B cell (primary cell): ENCODE measurements at regions not wholly inside any gene's neighbourhood (a gene's known extent, or its start where the extent isn't known, plus 50 kb on each side); places are given as distances from the start of the nearest gene placed in this dataset.

Experiments used
- EZH2 ChIP-seq: IDR thresholded peaks from 2 replicates; pipeline ENCODE4 v1.6.1; 2012; ENCODE audit warnings: borderline replicate concordance, low read depth, mild to moderate bottlenecking, moderate library complexity, low read length; ENCODE audit not compliant: insufficient read depth, poor library complexity, severe bottlenecking
- TF ChIP-seq, protein P1 (sequence below): fragments of 200-600 bp; IDR thresholded peaks from one replicate; pipeline ENCODE4 v1.8.0; 2022; ENCODE audit warnings: antibody characterized with exemption, mild to moderate bottlenecking

DNA sequence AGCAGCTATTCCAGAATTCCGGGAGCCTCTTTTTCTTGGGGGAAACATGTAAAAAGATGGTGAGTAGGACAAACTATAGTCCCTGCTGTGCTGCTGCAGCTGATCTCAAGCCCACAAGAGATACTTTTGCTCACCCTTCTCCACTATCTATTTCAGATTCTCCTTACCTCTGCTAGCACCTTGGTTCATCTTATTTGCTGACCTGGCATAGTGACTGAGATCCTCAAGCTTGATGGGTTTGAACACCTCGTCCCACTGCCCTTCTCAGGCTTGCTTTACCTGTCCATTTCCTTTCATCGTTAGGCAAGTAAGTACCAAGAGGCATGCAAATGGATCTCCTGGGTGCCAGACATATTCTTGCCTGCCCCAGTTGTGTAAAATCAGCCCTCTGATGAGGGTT is 338.4 kb upstream of the SMARCA2 start:
- TF ChIP-seq, protein P1, sequence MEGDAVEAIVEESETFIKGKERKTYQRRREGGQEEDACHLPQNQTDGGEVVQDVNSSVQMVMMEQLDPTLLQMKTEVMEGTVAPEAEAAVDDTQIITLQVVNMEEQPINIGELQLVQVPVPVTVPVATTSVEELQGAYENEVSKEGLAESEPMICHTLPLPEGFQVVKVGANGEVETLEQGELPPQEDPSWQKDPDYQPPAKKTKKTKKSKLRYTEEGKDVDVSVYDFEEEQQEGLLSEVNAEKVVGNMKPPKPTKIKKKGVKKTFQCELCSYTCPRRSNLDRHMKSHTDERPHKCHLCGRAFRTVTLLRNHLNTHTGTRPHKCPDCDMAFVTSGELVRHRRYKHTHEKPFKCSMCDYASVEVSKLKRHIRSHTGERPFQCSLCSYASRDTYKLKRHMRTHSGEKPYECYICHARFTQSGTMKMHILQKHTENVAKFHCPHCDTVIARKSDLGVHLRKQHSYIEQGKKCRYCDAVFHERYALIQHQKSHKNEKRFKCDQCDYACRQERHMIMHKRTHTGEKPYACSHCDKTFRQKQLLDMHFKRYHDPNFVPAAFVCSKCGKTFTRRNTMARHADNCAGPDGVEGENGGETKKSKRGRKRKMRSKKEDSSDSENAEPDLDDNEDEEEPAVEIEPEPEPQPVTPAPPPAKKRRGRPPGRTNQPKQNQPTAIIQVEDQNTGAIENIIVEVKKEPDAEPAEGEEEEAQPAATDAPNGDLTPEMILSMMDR, result no peak
- no peak for TF ChIP-seq EZH2
